Stimulated activated CD4-positive, alpha-beta T cell treated with anti-CD3 and anti-CD28 coated beads, Interleukin-4, amount 100 ng/mL, for 48 hours (primary cell): ENCODE measurements at regions not wholly inside any gene's neighbourhood (a gene's known extent, or its start where the extent isn't known, plus 50 kb on each side); places are given as distances from the start of the nearest gene placed in this dataset.
"Not testable (repeated sequence)": the region's sequence is repeated elsewhere in the genome, so short reads cannot be mapped to it uniquely, and the experiment has no call there.

Source experiments
- DNase-seq, 2 donors: peaks; one replicate each; pipeline ENCODE4 v3.0.0-alpha.2; 2020; ENCODE audit warnings: low read depth in 2 of 2

GRCh38 chr1:228824366-228824765 lies 89.1 kb downstream of the RHOU start:
- no peak for DNase-seq

GRCh38 chr1:228825041-228825440 lies 89.8 kb downstream of the RHOU start:
- DNase-seq = no peak

GRCh38 chr1:228825840-228826484 lies 90.7 kb downstream of the RHOU start:
- DNase-seq = no peak

- no peak for DNase-seq
These were observed 91.7 kb downstream of the RHOU start for GRCh38 chr1:228827019-228827418.

GRCh38 chr1:228828151-228828550 lies 92.9 kb downstream of the RHOU start:
- DNase-seq = no peak

- no peak for DNase-seq
These were observed 95.1 kb downstream of the RHOU start for GRCh38 chr1:228830185-228830953.

- DNase-seq = no peak
These were observed 95.7 kb downstream of the RHOU start for GRCh38 chr1:228830954-228831481.

- DNase-seq = no peak
These were observed 98.8 kb downstream of the RHOU start for GRCh38 chr1:228833911-228834688.

GRCh38 chr1:228835456-228835855 lies 100.2 kb downstream of the RHOU start:
- DNase-seq = no peak

- DNase-seq = no peak
These were observed 100.6 kb downstream of the RHOU start for GRCh38 chr1:228835911-228836310.

GRCh38 chr1:228836427-228836826 lies 101.1 kb downstream of the RHOU start:
- DNase-seq = no peak

- no peak for DNase-seq
These were observed 101.8 kb downstream of the RHOU start for GRCh38 chr1:228837032-228837431.

GRCh38 chr1:228837817-228838716 lies 102.8 kb downstream of the RHOU start:
- DNase-seq = no peak

GRCh38 chr1:228838717-228839500 lies 103.6 kb downstream of the RHOU start:
- DNase-seq = no peak

- no peak for DNase-seq
These were observed 104.4 kb downstream of the RHOU start for GRCh38 chr1:228839656-228840055.

- DNase-seq = no peak
These were observed 106.4 kb downstream of the RHOU start for GRCh38 chr1:228841632-228842031.

GRCh38 chr1:228842094-228842775 lies 107.0 kb downstream of the RHOU start:
- DNase-seq = no peak

- DNase-seq = no peak
These were observed 109.8 kb downstream of the RHOU start for GRCh38 chr1:228845101-228845500.

- no peak for DNase-seq
These were observed 111.7 kb downstream of the RHOU start for GRCh38 chr1:228846952-228847351.

GRCh38 chr1:228847451-228847850 lies 112.2 kb downstream of the RHOU start:
- DNase-seq = not testable (repeated sequence)
